ENCODE measurements at regions not wholly inside any gene's neighbourhood (a gene's known extent, or its start where the extent isn't known, plus 50 kb on each side); places are given as distances from the start of the nearest gene placed in this dataset.

DNA sequence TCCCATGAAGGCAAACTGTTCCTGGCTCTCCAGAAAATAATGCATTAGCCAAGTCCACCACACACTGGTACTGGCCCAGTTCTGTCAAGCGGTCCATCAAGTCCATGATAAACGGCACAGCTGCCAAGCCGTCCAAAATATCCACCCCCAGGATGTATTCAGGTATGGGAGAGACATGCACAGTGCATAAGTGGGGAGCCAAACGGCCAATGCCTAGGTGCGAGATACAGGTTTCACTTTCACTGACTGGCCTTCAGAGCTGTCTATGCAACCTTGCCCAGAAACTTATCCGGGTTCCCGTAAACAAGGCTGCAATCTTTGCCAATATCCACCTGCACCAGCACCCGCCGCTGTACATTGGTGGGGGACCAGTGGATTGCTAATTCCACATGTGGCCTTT, 795.8 kb downstream of the EFNA5 start:
- intact Hi-C loops (cut with DNase I): loop anchor here in 3 of 10 donors (10.0 kb wide), 2 partner anchors 420 to 600 kb away; no protein-coding TSS in a partner anchor
- 90 to 96% (median 92%) methylated on average over 9 of the region's 9 CpGs for WGBS, 4 donors
- no peak for ATAC-seq
- Histone ChIP-seq H3K4me3 (no peak overlapping the region), H3K4me1 (no peaks in the 10 kb centered on the region), H3K27ac (no peak overlapping the region), H3K36me3 (no peaks in the 10 kb centered on the region), H3K27me3 (no peaks in the 10 kb centered on the region), H3K9me3 (no peaks in the 10 kb centered on the region)
- no peak for DNase-seq
- TF ChIP-seq, protein P1, sequence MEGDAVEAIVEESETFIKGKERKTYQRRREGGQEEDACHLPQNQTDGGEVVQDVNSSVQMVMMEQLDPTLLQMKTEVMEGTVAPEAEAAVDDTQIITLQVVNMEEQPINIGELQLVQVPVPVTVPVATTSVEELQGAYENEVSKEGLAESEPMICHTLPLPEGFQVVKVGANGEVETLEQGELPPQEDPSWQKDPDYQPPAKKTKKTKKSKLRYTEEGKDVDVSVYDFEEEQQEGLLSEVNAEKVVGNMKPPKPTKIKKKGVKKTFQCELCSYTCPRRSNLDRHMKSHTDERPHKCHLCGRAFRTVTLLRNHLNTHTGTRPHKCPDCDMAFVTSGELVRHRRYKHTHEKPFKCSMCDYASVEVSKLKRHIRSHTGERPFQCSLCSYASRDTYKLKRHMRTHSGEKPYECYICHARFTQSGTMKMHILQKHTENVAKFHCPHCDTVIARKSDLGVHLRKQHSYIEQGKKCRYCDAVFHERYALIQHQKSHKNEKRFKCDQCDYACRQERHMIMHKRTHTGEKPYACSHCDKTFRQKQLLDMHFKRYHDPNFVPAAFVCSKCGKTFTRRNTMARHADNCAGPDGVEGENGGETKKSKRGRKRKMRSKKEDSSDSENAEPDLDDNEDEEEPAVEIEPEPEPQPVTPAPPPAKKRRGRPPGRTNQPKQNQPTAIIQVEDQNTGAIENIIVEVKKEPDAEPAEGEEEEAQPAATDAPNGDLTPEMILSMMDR (IDR thresholded peaks at IDR 0.05): no peak
- no peak for TF ChIP-seq POLR2A (IDR thresholded peaks at IDR 0.05)

DNA sequence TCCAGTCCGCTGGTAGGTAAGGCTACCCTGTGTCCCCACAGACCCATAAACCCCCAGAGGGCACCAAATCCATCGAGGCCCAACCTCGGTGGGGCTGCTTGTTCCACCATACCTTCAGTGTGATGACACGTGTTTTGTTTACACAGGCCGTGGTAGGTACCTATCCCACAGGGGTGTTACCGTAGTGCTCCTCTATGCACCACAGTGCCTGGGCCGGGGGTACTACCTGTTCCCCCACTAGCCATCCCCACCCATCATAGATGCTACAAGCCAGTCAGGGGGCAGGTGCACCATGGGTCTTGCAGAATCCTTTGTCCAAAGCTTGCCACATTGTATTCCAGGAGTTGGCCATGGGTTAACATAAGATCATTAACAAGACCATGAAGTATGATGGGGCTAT, 796.2 kb downstream of the EFNA5 start:
- Histone ChIP-seq H3K4me3 (no peak overlapping the region), H3K4me1 (no peaks in the 10 kb centered on the region), H3K27ac (no peak overlapping the region), H3K9me3 (no peaks in the 10 kb centered on the region), H3K36me3 (no peaks in the 10 kb centered on the region), H3K27me3 (no peaks in the 10 kb centered on the region)
- TF ChIP-seq, protein P1 (IDR thresholded peaks at IDR 0.05): no peak
- TF ChIP-seq POLR2A (IDR thresholded peaks at IDR 0.05): no peak
- no peak for DNase-seq
- intact Hi-C loops (cut with DNase I): loop anchor here in 3 of 10 donors (10.0 kb wide), 2 partner anchors 420 to 600 kb away; no protein-coding TSS in a partner anchor
- ATAC-seq: no peak
- 93 to 97% (median 95%) methylated on average over 4 to 7 of the region's 7 CpGs for WGBS, 4 donors

DNA sequence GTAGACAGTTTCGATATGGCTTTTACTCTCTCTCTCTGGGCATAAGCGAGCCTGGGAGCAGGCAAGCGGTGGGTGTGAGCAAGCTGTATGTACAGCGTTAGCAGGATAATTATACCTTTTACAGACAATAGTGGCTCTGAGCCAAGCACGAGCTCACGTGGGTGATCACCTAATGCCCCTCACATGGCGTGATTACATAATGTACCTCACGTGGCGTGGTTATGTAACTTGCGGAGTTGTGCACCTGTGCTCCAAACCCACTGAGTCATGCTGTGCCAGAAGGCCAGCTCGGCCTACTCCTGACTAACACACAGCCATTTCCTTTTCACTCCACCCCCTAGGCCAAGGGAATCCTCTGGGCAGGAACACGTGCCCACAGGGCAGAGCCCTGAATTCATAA, 797.2 kb downstream of the EFNA5 start:
- no peak for TF ChIP-seq POLR2A (IDR thresholded peaks at IDR 0.05)
- TF ChIP-seq, protein P1 (IDR thresholded peaks at IDR 0.05): no peak
- intact Hi-C loops (cut with DNase I): loop anchor here in 3 of 10 donors (10.0 kb wide), 2 partner anchors 419 to 599 kb away; no protein-coding TSS in a partner anchor
- H3K4me1 ChIP-seq: no peaks in the 10 kb centered on the region
- H3K27ac ChIP-seq: no peak overlapping the region
- 65 to 73% (median 70%) methylated on average over 9 to 12 of the region's 12 CpGs for WGBS, 4 donors
- DNase-seq: no peak
- H3K36me3 ChIP-seq: no peaks in the 10 kb centered on the region
- no peak for ATAC-seq
- H3K9me3 ChIP-seq: no peaks in the 10 kb centered on the region
- no peak overlapping the region for H3K4me3 ChIP-seq
- H3K27me3 ChIP-seq: no peaks in the 10 kb centered on the region

DNA sequence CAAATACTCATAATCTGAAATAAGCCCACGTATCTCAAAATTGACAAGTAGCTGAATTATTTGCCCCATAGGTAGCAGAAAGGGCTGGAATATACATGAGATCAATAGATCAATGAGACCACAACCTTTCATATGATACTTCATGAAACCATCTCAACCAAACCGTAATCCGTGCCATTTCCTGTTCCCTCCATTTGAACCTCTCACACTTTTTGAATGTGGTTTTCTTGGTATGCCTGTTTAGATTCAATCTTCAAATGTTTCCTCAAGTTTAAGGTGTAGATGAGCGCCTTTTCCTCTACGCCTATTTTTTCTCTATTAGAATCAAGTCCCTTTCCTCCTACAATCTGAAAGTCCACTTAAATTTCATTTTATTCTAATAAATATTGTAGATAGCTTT, 805.5 kb downstream of the EFNA5 start:
- Histone ChIP-seq H3K27ac (no peak overlapping the region), H3K27me3 (no peaks in the 10 kb centered on the region), H3K4me3 (no peak overlapping the region), H3K9me3 (no peaks in the 10 kb centered on the region), H3K4me1 (peaks cover 0 to 5% (median 0%) of the 10 kb centered on the region in 12 donors), H3K36me3 (no peaks in the 10 kb centered on the region)
- ATAC-seq (no peak), DNase-seq (no peak)
- TF ChIP-seq, protein P1 (IDR thresholded peaks at IDR 0.05): no peak
- TF ChIP-seq POLR2A (IDR thresholded peaks at IDR 0.05): no peak
- intact Hi-C loops (cut with DNase I): no loop called here
- WGBS, 4 donors: 89 to 94% (median 91%) methylated on average over 5 of the region's 5 CpGs
